ENCODE measurements at regions not wholly inside any gene's neighbourhood (a gene's known extent, or its start where the extent isn't known, plus 50 kb on each side); places are given as distances from the start of the nearest gene placed in this dataset.

DNA sequence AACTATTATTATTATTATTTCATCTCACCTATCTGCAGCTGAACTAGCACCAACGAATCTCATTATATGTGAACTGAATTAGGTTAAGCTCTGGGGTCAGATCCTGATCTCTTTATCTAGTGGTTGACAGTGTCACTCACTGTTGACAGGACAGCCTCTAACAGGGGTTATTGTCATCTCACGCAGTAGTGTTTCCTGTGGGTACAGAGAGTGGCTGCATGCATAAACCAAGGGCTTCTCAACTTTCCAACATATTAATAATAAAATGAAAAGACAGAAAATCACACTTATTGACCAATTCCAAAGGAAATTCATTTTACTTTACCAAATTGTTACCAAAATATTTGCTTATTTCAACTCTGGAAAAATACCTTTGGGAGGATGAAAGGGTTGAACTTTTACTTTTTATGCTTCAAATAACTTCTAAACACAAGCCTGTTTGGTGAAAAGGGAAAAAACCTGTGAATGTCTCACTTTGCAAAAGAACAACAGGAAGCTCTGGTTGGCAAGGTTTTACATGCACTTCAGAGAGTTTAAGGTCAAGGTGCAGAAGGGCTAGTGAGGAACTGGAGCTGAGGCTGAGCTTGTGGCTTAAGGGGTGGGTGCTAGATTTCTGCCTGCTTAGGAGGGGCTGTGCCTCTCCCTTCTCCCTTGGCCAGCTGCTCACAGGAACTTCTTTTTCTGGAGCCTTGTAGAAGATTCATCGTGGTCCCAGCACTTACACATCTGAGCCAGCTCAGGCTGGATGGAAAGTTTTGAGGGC is 72.6 kb downstream of the CTAGE1 start:
- H3K27ac ChIP-seq (ENCODE audit: low read depth in 1 of 2, low read length in 2 of 2) = peak overlapping the region; percentile 79 to 87
- DNase-seq (ENCODE audit: low spot score) = no peak
- peak overlapping the region in 1 of 2 donors; percentile 56 for H3K9ac ChIP-seq (ENCODE audit: low read depth in 1 of 2, low read length in 2 of 2)
- no peaks in the 10 kb centered on the region for H3K36me3 ChIP-seq (ENCODE audit: control insufficient read depth in 4 of 4, insufficient read depth in 3 of 4, low read depth in 1 of 4, low read length in 3 of 4)
- TF ChIP-seq HNF4G (IDR thresholded peaks at IDR 0.05) (no peak), HNF4A (conservative IDR thresholded peaks at IDR 0.05) (peak in 1 of 2 donors; percentile 15), RXRA (IDR thresholded peaks at IDR 0.05) (no peak), SP1 (IDR thresholded peaks at IDR 0.05) (peak; percentile 48), NR2F2 (IDR thresholded peaks at IDR 0.05) (peak; percentile 12)
- H3K9me3 ChIP-seq (ENCODE audit: control insufficient read depth in 4 of 4, low read length in 3 of 4) = no peaks in the 10 kb centered on the region
- H3K27me3 ChIP-seq (ENCODE audit: control insufficient read depth in 4 of 4, insufficient read depth in 4 of 4, low read length in 3 of 4) = no peaks in the 10 kb centered on the region
- 40% methylated on average over 3 of the region's 3 CpGs for WGBS
- H3K4me1 ChIP-seq (ENCODE audit: control insufficient read depth in 4 of 4, insufficient read depth in 4 of 4, low read length in 3 of 4) = peaks cover 8 to 35% (median 25%) of the 10 kb centered on the region in 4 donors
- no peak overlapping the region for H3K4me3 ChIP-seq (ENCODE audit: low read depth in 1 of 3, low read length in 3 of 3)

DNA sequence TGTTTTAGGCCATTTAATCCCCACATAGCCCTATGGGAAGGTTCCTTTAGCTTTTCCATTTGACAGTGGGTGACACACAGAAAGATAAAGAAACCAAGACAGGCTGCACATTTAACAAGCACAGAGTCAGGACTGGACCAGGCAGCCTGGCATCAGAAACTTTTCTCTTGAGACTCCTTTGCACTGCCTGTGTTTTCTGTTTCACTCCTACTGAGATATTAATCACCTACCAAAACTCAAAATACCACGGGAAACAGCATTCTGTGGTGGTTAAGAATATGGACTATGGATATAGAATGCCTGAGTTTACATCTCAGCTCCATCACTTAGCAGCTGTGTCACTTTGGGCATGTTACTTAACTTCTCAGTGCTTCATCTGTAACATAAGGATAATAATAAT is 73.3 kb downstream of the CTAGE1 start:
- no peak for DNase-seq (ENCODE audit: low spot score)
- Histone ChIP-seq H3K9me3 (ENCODE audit: control insufficient read depth in 4 of 4, low read length in 3 of 4) (no peaks in the 10 kb centered on the region), H3K27me3 (ENCODE audit: control insufficient read depth in 4 of 4, insufficient read depth in 4 of 4, low read length in 3 of 4) (no peaks in the 10 kb centered on the region), H3K9ac (ENCODE audit: low read depth in 1 of 2, low read length in 2 of 2) (no peak overlapping the region), H3K27ac (ENCODE audit: low read depth in 1 of 2, low read length in 2 of 2) (no peak overlapping the region), H3K4me3 (ENCODE audit: low read depth in 1 of 3, low read length in 3 of 3) (no peak overlapping the region), H3K36me3 (ENCODE audit: control insufficient read depth in 4 of 4, insufficient read depth in 3 of 4, low read depth in 1 of 4, low read length in 3 of 4) (no peaks in the 10 kb centered on the region), H3K4me1 (ENCODE audit: control insufficient read depth in 4 of 4, insufficient read depth in 4 of 4, low read length in 3 of 4) (peaks cover 8 to 34% (median 25%) of the 10 kb centered on the region in 4 donors)
- WGBS = 83% methylated on average over 1 of the region's 1 CpG
- TF ChIP-seq HNF4A (conservative IDR thresholded peaks at IDR 0.05) (no peak), ATF3 (IDR thresholded peaks at IDR 0.05) (no peak), TAF1 (conservative IDR thresholded peaks at IDR 0.05) (no peak), GABPA (IDR thresholded peaks at IDR 0.05 in 1 of 2, conservative IDR thresholded peaks at IDR 0.05 in 1 of 2) (no peak), EGR1 (IDR thresholded peaks at IDR 0.05; ENCODE audit: low read depth in 2 of 2) (no peak), HNF4G (IDR thresholded peaks at IDR 0.05) (no peak)

- TF ChIP-seq HNF4A (conservative IDR thresholded peaks at IDR 0.05) (no peak), TAF1 (conservative IDR thresholded peaks at IDR 0.05) (no peak), JUND (IDR thresholded peaks at IDR 0.05) (no peak), YY1 (IDR thresholded peaks at IDR 0.05) (no peak), SP1 (IDR thresholded peaks at IDR 0.05) (no peak), EGR1 (IDR thresholded peaks at IDR 0.05; ENCODE audit: low read depth in 2 of 2) (no peak), RXRA (IDR thresholded peaks at IDR 0.05) (no peak), MAX (IDR thresholded peaks at IDR 0.05) (no peak), HNF4G (IDR thresholded peaks at IDR 0.05) (no peak), NR2F2 (IDR thresholded peaks at IDR 0.05) (no peak), ZBTB33 (IDR thresholded peaks at IDR 0.05) (no peak)
- H3K4me3 ChIP-seq (ENCODE audit: low read depth in 1 of 3, low read length in 3 of 3) = no peak overlapping the region
- H3K36me3 ChIP-seq (ENCODE audit: control insufficient read depth in 4 of 4, insufficient read depth in 3 of 4, low read depth in 1 of 4, low read length in 3 of 4) = no peaks in the 10 kb centered on the region
- H3K9ac ChIP-seq (ENCODE audit: low read depth in 1 of 2, low read length in 2 of 2) = no peak overlapping the region
- 90% methylated on average over 5 of the region's 5 CpGs for WGBS
- H3K27me3 ChIP-seq (ENCODE audit: control insufficient read depth in 4 of 4, insufficient read depth in 4 of 4, low read length in 3 of 4) = no peaks in the 10 kb centered on the region
- no peak for DNase-seq (ENCODE audit: low spot score)
- no peaks in the 10 kb centered on the region for H3K9me3 ChIP-seq (ENCODE audit: control insufficient read depth in 4 of 4, low read length in 3 of 4)
- no peak overlapping the region for H3K27ac ChIP-seq (ENCODE audit: low read depth in 1 of 2, low read length in 2 of 2)
- peaks cover 8 to 29% (median 24%) of the 10 kb centered on the region in 4 donors for H3K4me1 ChIP-seq (ENCODE audit: control insufficient read depth in 4 of 4, insufficient read depth in 4 of 4, low read length in 3 of 4)
Observed at GRCh38 chr18:22343613-22344012, 74.1 kb downstream of the CTAGE1 start.

All from liver (tissue), 7 donors.